ENCODE measurements at regions not wholly inside any gene's neighbourhood (a gene's known extent, or its start where the extent isn't known, plus 50 kb on each side); places are given as distances from the start of the nearest gene placed in this dataset.

GRCh38 chr4:170231377-170231776 lies 141.6 kb upstream of the AADAT start:
- TF ChIP-seq, protein P1, sequence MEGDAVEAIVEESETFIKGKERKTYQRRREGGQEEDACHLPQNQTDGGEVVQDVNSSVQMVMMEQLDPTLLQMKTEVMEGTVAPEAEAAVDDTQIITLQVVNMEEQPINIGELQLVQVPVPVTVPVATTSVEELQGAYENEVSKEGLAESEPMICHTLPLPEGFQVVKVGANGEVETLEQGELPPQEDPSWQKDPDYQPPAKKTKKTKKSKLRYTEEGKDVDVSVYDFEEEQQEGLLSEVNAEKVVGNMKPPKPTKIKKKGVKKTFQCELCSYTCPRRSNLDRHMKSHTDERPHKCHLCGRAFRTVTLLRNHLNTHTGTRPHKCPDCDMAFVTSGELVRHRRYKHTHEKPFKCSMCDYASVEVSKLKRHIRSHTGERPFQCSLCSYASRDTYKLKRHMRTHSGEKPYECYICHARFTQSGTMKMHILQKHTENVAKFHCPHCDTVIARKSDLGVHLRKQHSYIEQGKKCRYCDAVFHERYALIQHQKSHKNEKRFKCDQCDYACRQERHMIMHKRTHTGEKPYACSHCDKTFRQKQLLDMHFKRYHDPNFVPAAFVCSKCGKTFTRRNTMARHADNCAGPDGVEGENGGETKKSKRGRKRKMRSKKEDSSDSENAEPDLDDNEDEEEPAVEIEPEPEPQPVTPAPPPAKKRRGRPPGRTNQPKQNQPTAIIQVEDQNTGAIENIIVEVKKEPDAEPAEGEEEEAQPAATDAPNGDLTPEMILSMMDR (IDR thresholded peaks at IDR 0.05; ENCODE audit: partially characterized antibody, unreplicated experiment), result no peak

DNA sequence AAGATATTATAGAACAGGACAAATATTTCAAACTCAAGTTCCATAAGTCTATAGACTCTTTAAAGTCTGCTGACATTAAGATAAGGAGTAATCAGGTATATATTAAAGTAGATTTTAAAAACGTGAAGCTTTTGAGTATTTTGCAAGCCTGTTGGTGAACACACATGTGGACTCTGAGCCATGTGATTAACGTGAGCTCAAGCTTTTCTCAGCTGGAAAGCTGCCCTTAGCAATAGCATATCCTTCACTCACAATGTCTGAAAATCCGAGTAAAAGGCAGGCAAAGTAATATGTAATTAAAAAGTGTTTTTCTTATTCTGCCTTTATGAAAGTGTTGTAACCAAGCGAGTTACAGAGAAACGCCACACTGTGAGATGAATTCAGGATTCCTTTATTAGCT lies 140.5 kb upstream of the AADAT start:
- Mint-ChIP-seq H3K27ac (ENCODE audit: unreplicated experiment) (no peak overlapping the region), H3K27me3 (ENCODE audit: unreplicated experiment) (no peaks in the 10 kb centered on the region), H3K4me3 (ENCODE audit: unreplicated experiment) (no peak overlapping the region), H3K36me3 (ENCODE audit: unreplicated experiment) (no peaks in the 10 kb centered on the region), H3K9me3 (ENCODE audit: unreplicated experiment) (no peaks in the 10 kb centered on the region), H3K4me1 (ENCODE audit: low read depth, unreplicated experiment) (no peaks in the 10 kb centered on the region)
- TF ChIP-seq, protein P1 (IDR thresholded peaks at IDR 0.05; ENCODE audit: partially characterized antibody, unreplicated experiment), result no peak
- DNase-seq, result no peak

More at GRCh38 chr4:170231377-170231776, 141.6 kb upstream of the AADAT start:
- Mint-ChIP-seq H3K27ac (ENCODE audit: unreplicated experiment) (no peak overlapping the region), H3K27me3 (ENCODE audit: unreplicated experiment) (no peaks in the 10 kb centered on the region), H3K4me3 (ENCODE audit: unreplicated experiment) (no peak overlapping the region), H3K4me1 (ENCODE audit: low read depth, unreplicated experiment) (no peaks in the 10 kb centered on the region), H3K9me3 (ENCODE audit: unreplicated experiment) (no peaks in the 10 kb centered on the region), H3K36me3 (ENCODE audit: unreplicated experiment) (no peaks in the 10 kb centered on the region)
- no peak for DNase-seq

DNA sequence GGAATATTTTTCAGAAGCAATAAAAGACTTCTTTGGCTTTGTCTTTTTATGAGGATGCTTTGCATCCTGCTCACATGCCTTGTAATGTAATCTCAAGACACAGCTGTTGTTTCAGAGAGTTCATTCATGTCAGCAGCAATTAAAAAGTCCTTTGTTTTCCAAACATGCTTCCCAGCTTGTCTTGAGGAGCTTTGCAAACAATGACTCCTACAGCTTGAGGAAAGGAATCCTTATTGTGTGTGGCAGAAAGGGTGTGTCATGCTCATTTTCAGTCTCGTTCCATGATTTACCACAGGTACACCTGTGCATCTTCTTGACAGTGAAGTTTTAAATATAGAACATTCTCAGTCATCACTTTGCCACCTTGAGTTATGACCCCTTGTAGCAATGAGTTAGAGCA lies 139.2 kb upstream of the AADAT start:
- H3K4me3 Mint-ChIP-seq (ENCODE audit: unreplicated experiment), result no peak overlapping the region
- no peaks in the 10 kb centered on the region for H3K4me1 Mint-ChIP-seq (ENCODE audit: low read depth, unreplicated experiment)
- no peaks in the 10 kb centered on the region for H3K9me3 Mint-ChIP-seq (ENCODE audit: unreplicated experiment)
- H3K36me3 Mint-ChIP-seq (ENCODE audit: unreplicated experiment), result no peaks in the 10 kb centered on the region
- TF ChIP-seq, protein P1 (IDR thresholded peaks at IDR 0.05; ENCODE audit: partially characterized antibody, unreplicated experiment), result no peak
- H3K27ac Mint-ChIP-seq (ENCODE audit: unreplicated experiment), result no peak overlapping the region
- DNase-seq, result no peak
- H3K27me3 Mint-ChIP-seq (ENCODE audit: unreplicated experiment), result no peaks in the 10 kb centered on the region

GRCh38 chr4:170227928-170228327 lies 138.2 kb upstream of the AADAT start:
- H3K9me3 Mint-ChIP-seq (ENCODE audit: unreplicated experiment), result no peaks in the 10 kb centered on the region
- TF ChIP-seq, protein P1 (IDR thresholded peaks at IDR 0.05; ENCODE audit: partially characterized antibody, unreplicated experiment), result peak; percentile 24
- no peaks in the 10 kb centered on the region for H3K36me3 Mint-ChIP-seq (ENCODE audit: unreplicated experiment)
- DNase-seq, result no peak
- no peak overlapping the region for H3K4me3 Mint-ChIP-seq (ENCODE audit: unreplicated experiment)
- no peak overlapping the region for H3K27ac Mint-ChIP-seq (ENCODE audit: unreplicated experiment)
- H3K27me3 Mint-ChIP-seq (ENCODE audit: unreplicated experiment), result no peaks in the 10 kb centered on the region
- H3K4me1 Mint-ChIP-seq (ENCODE audit: low read depth, unreplicated experiment), result no peaks in the 10 kb centered on the region

DNA sequence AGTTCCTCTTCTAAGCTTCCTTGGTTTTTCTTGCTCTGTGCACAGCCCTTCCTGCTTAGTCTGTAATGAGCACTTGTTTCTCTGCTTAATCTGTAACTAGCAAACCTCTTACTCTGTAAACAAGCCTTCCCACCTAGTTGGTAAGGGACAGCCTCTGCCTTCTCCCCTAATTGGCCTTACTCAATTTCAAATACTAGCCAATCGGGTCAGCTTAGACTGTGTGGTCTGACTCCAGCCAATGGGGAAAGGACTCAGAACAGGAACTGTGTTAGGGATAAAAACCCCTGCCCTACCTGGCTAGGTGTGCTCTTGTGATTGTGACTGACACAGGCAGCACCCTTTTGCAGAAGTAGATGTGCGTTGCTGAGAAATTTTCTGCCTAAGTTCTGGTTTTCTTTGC lies 136.5 kb upstream of the AADAT start:
- Mint-ChIP-seq H3K36me3 (ENCODE audit: unreplicated experiment) (no peaks in the 10 kb centered on the region), H3K4me3 (ENCODE audit: unreplicated experiment) (no peak overlapping the region), H3K27me3 (ENCODE audit: unreplicated experiment) (no peaks in the 10 kb centered on the region), H3K27ac (ENCODE audit: unreplicated experiment) (no peak overlapping the region), H3K9me3 (ENCODE audit: unreplicated experiment) (no peaks in the 10 kb centered on the region), H3K4me1 (ENCODE audit: low read depth, unreplicated experiment) (no peaks in the 10 kb centered on the region)
- TF ChIP-seq, protein P1 (IDR thresholded peaks at IDR 0.05; ENCODE audit: partially characterized antibody, unreplicated experiment), result no peak
- DNase-seq, result no peak
